Testis (tissue), 2 donors: ENCODE measurements at regions not wholly inside any gene's neighbourhood (a gene's known extent, or its start where the extent isn't known, plus 50 kb on each side); places are given as distances from the start of the nearest gene placed in this dataset.
"Not testable (repeated sequence)": the region's sequence is repeated elsewhere in the genome, so short reads cannot be mapped to it uniquely, and the experiment has no call there.

Experiments
- DNase-seq: peaks from one replicate; pipeline ENCODE4 v3.0.0-alpha.2; 2019
- H3K27ac ChIP-seq, 2 donors: fragments of 200-600 bp; sonication (generic); one replicate each; pipeline ENCODE4 v1.5.1; 2019
- H3K27me3 ChIP-seq: fragments of 200-600 bp; sonication (generic); one replicate; pipeline ENCODE4 v1.5.1; 2019
- H3K36me3 ChIP-seq: fragments of 200-600 bp; sonication (generic); one replicate; pipeline ENCODE4 v1.5.1; 2017; ENCODE audit warnings: low read depth; ENCODE audit errors: missing control alignments
- H3K4me1 ChIP-seq: fragments of 200-600 bp; sonication (generic); one replicate; pipeline ENCODE4 v1.5.1; 2019
- H3K4me3 ChIP-seq, 2 donors: fragments of 200-600 bp; sonication (generic); one replicate each; pipeline ENCODE4 v1.5.1; 2017 to 2019
- H3K9me3 ChIP-seq: fragments of 200-600 bp; sonication (generic); one replicate; pipeline ENCODE4 v1.5.1; 2017
- CTCF ChIP-seq, 3 experiments: fragments of 450-650 bp in 2 of 3; fragments of 200-600 bp in 1 of 3; sonication (generic) in 1 of 3; IDR thresholded peaks; one replicate each; pipeline ENCODE4 v1.5.1; 2016 to 2019; ENCODE audit warnings: antibody characterized with exemption in 3 of 3, mild to moderate bottlenecking in 2 of 3, moderate library complexity in 1 of 3
- POLR2A ChIP-seq: fragments of 450-650 bp; IDR thresholded peaks from one replicate; pipeline ENCODE4 v1.6.1; 2017; ENCODE audit warnings: antibody characterized with exemption, mild to moderate bottlenecking, moderate library complexity
- WGBS, 2 donors: methylation state at CpG; one replicate each; pipeline ENCODE4 v1.1.5; 2018; 5-methylcytosine and 5-hydroxymethylcytosine counted together
- intact Hi-C: fragments of 100-400 bp; cut with DNase I; formaldehyde crosslinking; loops from one replicate; pipeline ENCODE4 v1.15.1; 2023; ENCODE audit warnings: low total_unique reads

- no peaks in the 10 kb centered on the region for H3K9me3 ChIP-seq
- intact Hi-C loops = no loop called here
- TF ChIP-seq POLR2A (no peak), CTCF (IDR thresholded peaks at IDR 0.05) (no peak)
- 82 to 83% methylated on average over 2 of the region's 2 CpGs for WGBS, 2 donors
- no peak overlapping the region for H3K4me3 ChIP-seq
- H3K36me3 ChIP-seq = no peaks in the 10 kb centered on the region
- DNase-seq = no peak
- H3K27me3 ChIP-seq = no peaks in the 10 kb centered on the region
- H3K4me1 ChIP-seq = no peaks in the 10 kb centered on the region
- no peak overlapping the region for H3K27ac ChIP-seq
Measured at GRCh38 chr2:122333932-122334331, 578.5 kb downstream of the TSN start.

GRCh38 chr2:122338000-122338399 is 582.5 kb downstream of the TSN start:
- WGBS, 2 donors = 77 to 86% methylated on average over 5 of the region's 5 CpGs
- no peaks in the 10 kb centered on the region for H3K9me3 ChIP-seq
- DNase-seq = no peak
- TF ChIP-seq CTCF (IDR thresholded peaks at IDR 0.05) (no peak), POLR2A (no peak)
- intact Hi-C loops = no loop called here
- H3K27ac ChIP-seq = no peak overlapping the region
- no peaks in the 10 kb centered on the region for H3K4me1 ChIP-seq
- H3K36me3 ChIP-seq = no peaks in the 10 kb centered on the region
- H3K27me3 ChIP-seq = no peaks in the 10 kb centered on the region
- no peak overlapping the region for H3K4me3 ChIP-seq

- TF ChIP-seq CTCF (IDR thresholded peaks at IDR 0.05) (no peak), POLR2A (no peak)
- Histone ChIP-seq H3K27ac (no peak overlapping the region), H3K36me3 (no peaks in the 10 kb centered on the region), H3K27me3 (no peaks in the 10 kb centered on the region), H3K4me1 (no peaks in the 10 kb centered on the region), H3K4me3 (no peak overlapping the region), H3K9me3 (no peaks in the 10 kb centered on the region)
- 65 to 73% methylated on average over 3 of the region's 3 CpGs for WGBS, 2 donors
- no peak for DNase-seq
- intact Hi-C loops = no loop called here
Measured at GRCh38 chr2:122340246-122340645, 584.8 kb downstream of the TSN start.

- no peaks in the 10 kb centered on the region for H3K27me3 ChIP-seq
- intact Hi-C loops = no loop called here
- no peaks in the 10 kb centered on the region for H3K36me3 ChIP-seq
- no peak for TF ChIP-seq CTCF (IDR thresholded peaks at IDR 0.05)
- no peak for TF ChIP-seq POLR2A
- WGBS, 2 donors = 88 to 96% methylated on average over 5 of the region's 5 CpGs
- H3K4me1 ChIP-seq = no peaks in the 10 kb centered on the region
- no peak overlapping the region for H3K4me3 ChIP-seq
- H3K27ac ChIP-seq = no peak overlapping the region
- no peak for DNase-seq
- no peaks in the 10 kb centered on the region for H3K9me3 ChIP-seq
Measured at GRCh38 chr2:122341007-122341406, 585.6 kb downstream of the TSN start.

- intact Hi-C loops = not testable (repeated sequence)
- WGBS, 2 donors = 70 to 80% methylated on average over 8 of the region's 8 CpGs
Measured at GRCh38 chr2:122352151-122352550, 596.7 kb downstream of the TSN start.

More at GRCh38 chr2:122352151-122352550, 596.7 kb downstream of the TSN start:
- H3K4me3 ChIP-seq, H3K36me3 ChIP-seq, H3K9me3 ChIP-seq, H3K27me3 ChIP-seq, H3K4me1 ChIP-seq, DNase-seq, H3K27ac ChIP-seq: not testable (repeated sequence)
